Tibial artery (tissue), 4 donors: ENCODE measurements at regions not wholly inside any gene's neighbourhood (a gene's known extent, or its start where the extent isn't known, plus 50 kb on each side); places are given as distances from the start of the nearest gene placed in this dataset.
A peak's percentile ranks its signal among the peaks of the same experiment; 100 is the strongest.

Experiments
- DNase-seq, 2 donors: peaks; one replicate each; pipeline ENCODE4 v3.0.0-alpha.2; 2019
- H3K27ac ChIP-seq, 2 donors: fragments of 200-600 bp; sonication (generic) in 1 of 2; 1 replicate in 1 of 2; 2 replicates in 1 of 2; pipeline ENCODE4 v1.5.1; 2018 to 2019; ENCODE audit warnings: mild to moderate bottlenecking in 1 of 2
- H3K27me3 ChIP-seq, 2 donors: fragments of 200-600 bp; sonication (generic) in 1 of 2; one replicate each; pipeline versions ENCODE4 v1.5.1 to v1.6.0; 2016 to 2019
- H3K36me3 ChIP-seq, 3 donors: fragments of 200-600 bp; sonication (generic) in 2 of 3; one replicate each; pipeline ENCODE4 v1.5.1; 2016 to 2019; ENCODE audit warnings: mild to moderate bottlenecking in 2 of 3
- H3K4me1 ChIP-seq, 4 donors: fragments of 200-600 bp; sonication (generic) in 2 of 4; 1 replicate in 3 of 4; 2 replicates in 1 of 4; pipeline ENCODE4 v1.5.1; 2016 to 2019
- H3K4me3 ChIP-seq, 2 donors: fragments of 200-600 bp; sonication (generic) in 1 of 2; 1 replicate in 1 of 2; 2 replicates in 1 of 2; pipeline ENCODE4 v1.5.1; 2018 to 2019; ENCODE audit warnings: mild to moderate bottlenecking in 2 of 2
- H3K9me3 ChIP-seq, 3 donors: fragments of 200-600 bp; sonication (generic) in 1 of 3; one replicate each; pipeline ENCODE4 v1.5.1; 2016 to 2019
- intact Hi-C: fragments of 100-400 bp; cut with DNase I; formaldehyde crosslinking; loops from one replicate; pipeline ENCODE4 v1.15.0; 2023; ENCODE audit warnings: low total_unique reads
- TF ChIP-seq, protein P1 (sequence below), 2 experiments: fragments of 200-600 bp in 1 of 2; fragments of 450-650 bp in 1 of 2; IDR thresholded peaks; one replicate each; pipeline ENCODE4 v1.5.1; 2017 to 2019; ENCODE audit warnings: antibody characterized with exemption in 2 of 2, mild to moderate bottlenecking in 1 of 2, moderate library complexity in 1 of 2

DNA sequence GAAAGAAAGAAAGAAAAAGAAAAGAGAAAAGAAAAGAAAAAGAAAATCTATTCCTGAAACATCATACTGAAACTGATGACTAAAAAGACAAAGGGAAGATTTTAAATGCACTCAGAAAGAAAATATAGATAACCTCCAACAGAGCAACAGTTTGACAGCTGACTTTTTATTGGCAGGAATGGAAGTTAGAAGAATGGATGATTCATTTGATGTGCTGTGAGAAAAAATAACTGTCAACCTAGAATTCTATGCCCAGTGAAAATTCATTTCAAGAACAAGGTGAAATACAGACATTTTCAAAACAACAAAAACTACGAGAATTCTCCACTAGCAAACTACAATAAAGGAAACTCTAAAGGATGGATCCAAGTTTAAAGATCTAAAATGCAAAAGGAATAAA, 50.5 kb upstream of the HSPA12A start:
- peaks cover 0 to 6% (median 5%) of the 10 kb centered on the region in 4 donors for H3K4me1 ChIP-seq
- H3K27me3 ChIP-seq: peaks cover 0 to 33% of the 10 kb centered on the region in 2 donors
- H3K9me3 ChIP-seq: no peaks in the 10 kb centered on the region
- no peak overlapping the region for H3K4me3 ChIP-seq
- H3K36me3 ChIP-seq: no peaks in the 10 kb centered on the region
- intact Hi-C loops: no loop called here
- TF ChIP-seq, protein P1, sequence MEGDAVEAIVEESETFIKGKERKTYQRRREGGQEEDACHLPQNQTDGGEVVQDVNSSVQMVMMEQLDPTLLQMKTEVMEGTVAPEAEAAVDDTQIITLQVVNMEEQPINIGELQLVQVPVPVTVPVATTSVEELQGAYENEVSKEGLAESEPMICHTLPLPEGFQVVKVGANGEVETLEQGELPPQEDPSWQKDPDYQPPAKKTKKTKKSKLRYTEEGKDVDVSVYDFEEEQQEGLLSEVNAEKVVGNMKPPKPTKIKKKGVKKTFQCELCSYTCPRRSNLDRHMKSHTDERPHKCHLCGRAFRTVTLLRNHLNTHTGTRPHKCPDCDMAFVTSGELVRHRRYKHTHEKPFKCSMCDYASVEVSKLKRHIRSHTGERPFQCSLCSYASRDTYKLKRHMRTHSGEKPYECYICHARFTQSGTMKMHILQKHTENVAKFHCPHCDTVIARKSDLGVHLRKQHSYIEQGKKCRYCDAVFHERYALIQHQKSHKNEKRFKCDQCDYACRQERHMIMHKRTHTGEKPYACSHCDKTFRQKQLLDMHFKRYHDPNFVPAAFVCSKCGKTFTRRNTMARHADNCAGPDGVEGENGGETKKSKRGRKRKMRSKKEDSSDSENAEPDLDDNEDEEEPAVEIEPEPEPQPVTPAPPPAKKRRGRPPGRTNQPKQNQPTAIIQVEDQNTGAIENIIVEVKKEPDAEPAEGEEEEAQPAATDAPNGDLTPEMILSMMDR (IDR thresholded peaks at IDR 0.05): no peak
- no peak for DNase-seq
- H3K27ac ChIP-seq: no peak overlapping the region

DNA sequence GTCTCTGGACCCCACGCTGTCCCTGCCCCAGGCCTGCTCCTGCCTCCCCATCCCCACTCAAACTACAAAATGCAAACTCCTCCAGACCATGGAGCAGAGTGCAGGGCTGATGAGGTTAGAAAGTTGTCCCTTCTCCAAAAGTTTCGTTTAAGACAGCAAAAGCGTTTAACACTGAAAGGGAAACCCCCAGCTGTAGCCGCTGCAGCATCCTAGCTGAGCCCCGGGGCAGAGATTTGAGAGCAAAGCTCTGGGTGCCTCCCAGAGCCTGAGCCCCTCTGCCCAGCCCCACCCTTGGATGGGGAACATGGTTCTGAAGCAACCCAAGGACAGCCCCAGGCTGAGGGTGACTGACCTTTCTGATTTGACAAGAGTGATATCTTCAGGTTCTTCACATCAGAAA, 52.8 kb upstream of the ENO4 start:
- H3K4me1 ChIP-seq: no peaks in the 10 kb centered on the region
- DNase-seq: no peak
- intact Hi-C loops: loop anchor here (5.0 kb wide), 1 partner anchor 381 kb away; no protein-coding TSS in a partner anchor
- no peak overlapping the region for H3K27ac ChIP-seq
- no peaks in the 10 kb centered on the region for H3K9me3 ChIP-seq
- H3K36me3 ChIP-seq: no peaks in the 10 kb centered on the region
- TF ChIP-seq, protein P1 (IDR thresholded peaks at IDR 0.05): no peak
- H3K27me3 ChIP-seq: peaks cover 0 to 41% of the 10 kb centered on the region in 2 donors
- no peak overlapping the region for H3K4me3 ChIP-seq

DNA sequence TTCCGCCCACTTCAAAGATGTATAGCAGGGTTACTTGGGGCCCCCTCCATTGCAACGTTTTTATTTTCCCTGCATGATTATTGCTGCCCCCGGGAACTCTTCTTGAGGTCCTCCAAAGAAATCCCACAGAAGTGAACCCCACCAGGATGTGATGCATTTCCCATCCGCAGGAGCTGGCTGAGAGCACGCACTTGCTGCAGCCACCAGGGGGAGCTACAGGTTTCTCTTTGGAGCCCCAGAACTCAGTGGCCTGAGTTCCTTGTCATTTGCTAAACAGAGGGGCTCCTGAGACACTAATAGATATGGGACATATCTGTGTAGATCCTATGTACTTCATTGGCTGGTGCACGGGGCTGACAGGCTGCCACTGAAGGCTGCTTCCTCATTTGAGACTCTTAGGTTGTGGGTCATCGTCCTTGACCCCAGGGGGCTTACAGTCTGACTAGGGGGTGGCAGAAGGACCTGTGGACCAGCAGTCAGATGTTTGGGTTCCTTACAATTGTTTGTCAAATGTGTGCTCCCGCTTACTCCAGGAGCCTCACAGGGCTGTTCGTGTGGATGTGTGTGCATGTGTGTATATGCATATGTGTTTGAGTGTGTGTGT, 52.3 kb upstream of the ENO4 start:
- no peak overlapping the region for H3K27ac ChIP-seq
- H3K27me3 ChIP-seq: peaks cover 0 to 39% of the 10 kb centered on the region in 2 donors
- no peak overlapping the region for H3K4me3 ChIP-seq
- DNase-seq: peak; percentile 51 to 75
- intact Hi-C loops: loop anchor here (5.0 kb wide), 1 partner anchor 380 kb away; no protein-coding TSS in a partner anchor
- TF ChIP-seq, protein P1 (IDR thresholded peaks at IDR 0.05): peak; percentile 87 to 91
- H3K36me3 ChIP-seq: no peaks in the 10 kb centered on the region
- no peaks in the 10 kb centered on the region for H3K9me3 ChIP-seq
- H3K4me1 ChIP-seq: no peaks in the 10 kb centered on the region

DNA sequence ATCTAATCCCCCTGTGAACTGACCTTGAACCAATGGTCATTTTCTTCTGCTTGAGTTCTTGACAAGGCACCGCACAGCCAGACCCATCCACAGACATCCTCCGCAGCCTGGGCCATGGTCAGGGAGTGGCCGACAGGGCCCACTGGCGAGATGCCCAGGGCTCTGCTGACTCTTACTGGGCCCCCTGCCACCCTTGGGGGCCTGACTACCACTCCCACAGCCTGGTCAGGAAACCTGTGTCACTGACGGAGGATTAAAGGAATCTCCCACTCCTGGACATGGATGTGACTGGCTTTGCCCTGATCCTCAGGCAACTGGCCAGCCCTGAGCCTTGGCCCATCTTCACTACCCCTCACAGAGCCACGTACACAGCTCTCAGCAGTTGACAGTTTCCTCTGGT, 50.4 kb upstream of the ENO4 start:
- intact Hi-C loops: loop anchor here (5.0 kb wide), 1 partner anchor 378 kb away; no protein-coding TSS in a partner anchor
- Histone ChIP-seq H3K9me3 (no peaks in the 10 kb centered on the region), H3K27me3 (peaks cover 0 to 40% of the 10 kb centered on the region in 2 donors), H3K36me3 (no peaks in the 10 kb centered on the region), H3K4me1 (no peaks in the 10 kb centered on the region), H3K27ac (no peak overlapping the region), H3K4me3 (no peak overlapping the region)
- DNase-seq: no peak
- TF ChIP-seq, protein P1 (IDR thresholded peaks at IDR 0.05): no peak
